Loucy (cell line): ENCODE measurements at regions not wholly inside any gene's neighbourhood (a gene's known extent, or its start where the extent isn't known, plus 50 kb on each side); places are given as distances from the start of the nearest gene placed in this dataset.

Experiments
- CTCF ChIP-seq: fragments of 200-600 bp; sonication (generic); conservative IDR thresholded peaks from 2 replicates; pipeline ENCODE4 v1.5.1; 2014; ENCODE audit warnings: mild to moderate bottlenecking, antibody characterized with exemption, low read length
- EZH2phosphoT487 ChIP-seq: fragments of 200-600 bp; IDR thresholded peaks from 2 replicates; pipeline ENCODE4 v1.6.1; 2018; ENCODE audit warnings: antibody characterized with exemption, mild to moderate bottlenecking, moderate library complexity, borderline replicate concordance

- TF ChIP-seq EZH2phosphoT487 (no peak), CTCF (no peak)
These were observed 1670.1 kb upstream of the CDH9 start for GRCh38 chr5:28708472-28708871.
